ENCODE measurements at regions not wholly inside any gene's neighbourhood (a gene's known extent, or its start where the extent isn't known, plus 50 kb on each side); places are given as distances from the start of the nearest gene placed in this dataset.

- no peaks in the 10 kb centered on the region for H3K4me1 ChIP-seq (ENCODE audit: low read depth, poor library complexity, severe bottlenecking)
- no peaks in the 10 kb centered on the region for H3K27me3 ChIP-seq (ENCODE audit: insufficient read depth, low read depth)
- TF ChIP-seq CTCF (conservative IDR thresholded peaks at IDR 0.05; ENCODE audit: low read depth, low read length): no peak
- H3K9ac ChIP-seq: no peak overlapping the region
- H3K4me2 ChIP-seq: no peak overlapping the region
- H3K4me3 ChIP-seq (IDR thresholded peaks at IDR 0.05; ENCODE audit: insufficient read depth, low read depth, low read length): no peak overlapping the region
- H3K36me3 ChIP-seq (ENCODE audit: insufficient read depth): no peaks in the 10 kb centered on the region
- no peaks in the 10 kb centered on the region for H3K79me2 ChIP-seq (ENCODE audit: insufficient read depth, low read depth)
- H3K27ac ChIP-seq: no peak overlapping the region
- H4K20me1 ChIP-seq (ENCODE audit: insufficient read depth): no peaks in the 10 kb centered on the region
- no peak overlapping the region for H2AFZ ChIP-seq (ENCODE audit: low read depth)
Observed at GRCh38 chrX:145923376-145923775, 105.7 kb downstream of the SLITRK2 start.

DNA sequence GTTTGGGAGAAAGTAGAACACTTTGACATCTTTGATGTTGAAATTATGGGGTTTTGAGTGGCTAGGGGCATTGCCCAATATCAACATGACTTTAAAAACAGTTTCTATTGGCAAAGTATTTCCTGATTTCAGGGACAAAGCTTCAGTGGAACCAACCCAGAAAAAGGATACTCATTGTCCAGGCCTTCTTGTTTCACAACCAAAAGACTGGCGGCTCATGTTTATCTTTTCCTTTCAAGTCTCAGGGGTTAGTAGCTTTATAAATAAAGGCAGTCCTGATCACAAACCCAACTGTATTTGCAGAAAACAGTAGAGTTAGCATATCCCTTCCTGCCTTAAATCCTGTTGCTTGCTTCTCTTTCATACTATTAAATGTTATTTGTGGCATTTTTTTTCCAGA is 119.1 kb downstream of the SLITRK2 start:
- Histone ChIP-seq H3K9ac (no peak overlapping the region), H3K36me3 (ENCODE audit: insufficient read depth) (no peaks in the 10 kb centered on the region), H3K4me1 (ENCODE audit: low read depth, poor library complexity, severe bottlenecking) (no peaks in the 10 kb centered on the region), H3K4me3 (IDR thresholded peaks at IDR 0.05; ENCODE audit: insufficient read depth, low read depth, low read length) (no peak overlapping the region), H3K4me2 (no peak overlapping the region), H3K27me3 (ENCODE audit: insufficient read depth, low read depth) (no peaks in the 10 kb centered on the region), H3K79me2 (ENCODE audit: insufficient read depth, low read depth) (no peaks in the 10 kb centered on the region), H3K27ac (no peak overlapping the region), H2AFZ (ENCODE audit: low read depth) (no peak overlapping the region), H4K20me1 (ENCODE audit: insufficient read depth) (no peaks in the 10 kb centered on the region)
- TF ChIP-seq CTCF (conservative IDR thresholded peaks at IDR 0.05; ENCODE audit: low read depth, low read length): no peak

DNA sequence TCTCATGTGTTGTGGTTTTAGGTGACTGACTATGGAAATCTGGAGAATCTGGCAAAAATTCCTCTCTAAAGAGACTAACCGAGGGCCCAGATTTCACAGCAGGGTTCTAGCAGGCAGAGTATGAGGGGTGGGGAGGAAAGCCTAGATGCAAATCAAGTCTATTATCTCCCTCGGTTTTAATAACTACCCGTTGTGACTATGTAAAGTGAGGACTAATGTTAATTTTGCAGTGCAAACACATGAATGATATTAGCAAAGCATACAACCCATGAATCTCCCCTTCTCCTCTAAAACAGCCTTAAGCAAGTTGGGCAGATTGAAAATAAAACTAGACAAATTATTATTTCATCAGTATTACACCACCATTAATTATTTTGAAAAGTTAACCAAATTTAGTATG is 131.4 kb downstream of the SLITRK2 start:
- TF ChIP-seq CTCF (conservative IDR thresholded peaks at IDR 0.05; ENCODE audit: low read depth, low read length): no peak
- H3K27ac ChIP-seq: no peak overlapping the region
- H3K4me3 ChIP-seq (IDR thresholded peaks at IDR 0.05; ENCODE audit: insufficient read depth, low read depth, low read length): no peak overlapping the region
- no peaks in the 10 kb centered on the region for H3K4me1 ChIP-seq (ENCODE audit: low read depth, poor library complexity, severe bottlenecking)
- no peaks in the 10 kb centered on the region for H3K27me3 ChIP-seq (ENCODE audit: insufficient read depth, low read depth)
- no peaks in the 10 kb centered on the region for H3K36me3 ChIP-seq (ENCODE audit: insufficient read depth)
- H4K20me1 ChIP-seq (ENCODE audit: insufficient read depth): no peaks in the 10 kb centered on the region
- H2AFZ ChIP-seq (ENCODE audit: low read depth): no peak overlapping the region
- no peaks in the 10 kb centered on the region for H3K79me2 ChIP-seq (ENCODE audit: insufficient read depth, low read depth)
- H3K9ac ChIP-seq: no peak overlapping the region
- no peak overlapping the region for H3K4me2 ChIP-seq

DNA sequence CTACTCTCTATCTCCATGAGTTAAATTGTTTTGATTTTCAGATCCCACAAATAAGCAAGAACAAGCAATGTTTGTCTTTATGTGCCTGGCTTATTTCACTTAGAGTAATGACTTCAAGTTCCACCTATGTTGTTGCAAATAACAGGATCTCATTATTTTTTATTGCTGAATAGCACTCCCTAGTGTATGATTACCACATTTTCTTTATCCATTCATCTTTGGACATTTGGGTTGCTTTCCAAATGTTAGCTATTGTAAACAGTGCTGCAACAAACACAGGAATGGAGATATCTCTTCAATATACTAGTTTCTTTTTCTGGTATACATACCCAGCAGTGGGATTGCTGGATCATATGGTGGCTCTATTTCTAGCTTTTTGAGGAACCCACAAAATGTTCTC is 136.0 kb downstream of the SLITRK2 start:
- no peaks in the 10 kb centered on the region for H4K20me1 ChIP-seq (ENCODE audit: insufficient read depth)
- H3K79me2 ChIP-seq (ENCODE audit: insufficient read depth, low read depth): no peaks in the 10 kb centered on the region
- H3K4me3 ChIP-seq (IDR thresholded peaks at IDR 0.05; ENCODE audit: insufficient read depth, low read depth, low read length): no peak overlapping the region
- TF ChIP-seq CTCF (conservative IDR thresholded peaks at IDR 0.05; ENCODE audit: low read depth, low read length): no peak
- H3K4me2 ChIP-seq: no peak overlapping the region
- no peak overlapping the region for H3K9ac ChIP-seq
- no peaks in the 10 kb centered on the region for H3K4me1 ChIP-seq (ENCODE audit: low read depth, poor library complexity, severe bottlenecking)
- H2AFZ ChIP-seq (ENCODE audit: low read depth): no peak overlapping the region
- no peaks in the 10 kb centered on the region for H3K36me3 ChIP-seq (ENCODE audit: insufficient read depth)
- no peak overlapping the region for H3K27ac ChIP-seq
- H3K27me3 ChIP-seq (ENCODE audit: insufficient read depth, low read depth): no peaks in the 10 kb centered on the region

DNA sequence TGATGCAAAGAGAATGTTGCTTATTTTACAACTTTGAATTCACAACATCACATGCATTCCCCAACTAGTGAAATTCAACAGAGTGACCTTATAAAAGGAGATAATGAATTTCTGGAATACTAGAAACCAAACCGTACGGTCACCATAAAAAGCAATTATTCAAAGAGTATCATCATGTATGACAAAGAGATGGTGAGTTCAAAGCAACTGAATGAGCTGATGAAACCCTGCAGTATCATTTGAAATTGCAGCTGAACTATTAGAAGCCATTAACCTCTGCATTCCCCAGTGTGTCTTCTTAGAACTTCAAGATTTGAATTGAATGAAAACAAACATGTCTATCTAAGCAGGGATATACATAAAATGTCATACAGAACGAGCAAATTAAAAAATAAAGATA is 172.4 kb downstream of the SLITRK2 start:
- no peak overlapping the region for H3K4me2 ChIP-seq

More for the DNA sequence above, 172.4 kb downstream of the SLITRK2 start:
- no peaks in the 10 kb centered on the region for H3K79me2 ChIP-seq (ENCODE audit: insufficient read depth, low read depth)
- H3K4me3 ChIP-seq (IDR thresholded peaks at IDR 0.05; ENCODE audit: insufficient read depth, low read depth, low read length): no peak overlapping the region
- no peaks in the 10 kb centered on the region for H3K27me3 ChIP-seq (ENCODE audit: insufficient read depth, low read depth)
- H3K9ac ChIP-seq: no peak overlapping the region
- no peaks in the 10 kb centered on the region for H4K20me1 ChIP-seq (ENCODE audit: insufficient read depth)
- no peaks in the 10 kb centered on the region for H3K4me1 ChIP-seq (ENCODE audit: low read depth, poor library complexity, severe bottlenecking)
- no peak overlapping the region for H3K27ac ChIP-seq
- no peaks in the 10 kb centered on the region for H3K36me3 ChIP-seq (ENCODE audit: insufficient read depth)
- no peak for TF ChIP-seq CTCF (conservative IDR thresholded peaks at IDR 0.05; ENCODE audit: low read depth, low read length)
- H2AFZ ChIP-seq (ENCODE audit: low read depth): no peak overlapping the region
